ENCODE measurements at regions not wholly inside any gene's neighbourhood (a gene's known extent, or its start where the extent isn't known, plus 50 kb on each side); places are given as distances from the start of the nearest gene placed in this dataset.

GRCh38 chr2:38477006-38477405, 99.9 kb upstream of the ATL2 start:
- TF ChIP-seq CTCF (IDR thresholded peaks at IDR 0.05; ENCODE audit: borderline replicate concordance, extremely low read depth, low read length, poor library complexity, severe bottlenecking) (no peak), EZH2 (IDR thresholded peaks at IDR 0.05; ENCODE audit: borderline replicate concordance, low read depth, low read length, severe bottlenecking) (no peak)

Measured in DND-41 (cell line).